ENCODE measurements at regions not wholly inside any gene's neighbourhood (a gene's known extent, or its start where the extent isn't known, plus 50 kb on each side); places are given as distances from the start of the nearest gene placed in this dataset.

DNA sequence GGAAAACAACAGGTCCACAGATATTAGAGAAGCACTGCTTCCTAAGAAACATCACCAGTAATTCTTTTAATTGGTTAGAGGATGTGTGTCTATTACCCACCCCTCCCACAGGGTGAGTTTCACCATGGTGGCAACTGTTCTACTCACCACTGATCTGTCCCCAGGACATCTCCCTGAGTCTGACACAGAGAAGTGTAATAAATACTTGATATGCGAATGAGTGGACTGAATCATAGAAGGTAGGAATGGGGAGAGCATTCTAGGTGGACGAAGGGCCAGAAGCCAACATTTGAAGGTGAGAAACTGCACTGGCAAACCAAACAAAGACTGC, 452.7 kb upstream of the PROK2 start:
- no peak for TF ChIP-seq POLR2A (IDR thresholded peaks at IDR 0.05; ENCODE audit: low read depth, low read length)
- TF ChIP-seq NFE2L2 (IDR thresholded peaks at IDR 0.05; ENCODE audit: low read depth, low read length) = no peak
- TF ChIP-seq CHD1 (IDR thresholded peaks at IDR 0.05; ENCODE audit: low read depth, low read length) = no peak
- no peak for TF ChIP-seq MXI1 (IDR thresholded peaks at IDR 0.05; ENCODE audit: borderline replicate concordance, low read depth, low read length)
- H4K8ac ChIP-seq (ENCODE audit: low read depth in 2 of 2, low read length in 2 of 2) = no peak overlapping the region
- H3K4me1 ChIP-seq (ENCODE audit: control insufficient read depth, insufficient read depth, low read length) = no peaks in the 10 kb centered on the region; the same call in 1 of the 2 replicates
- no peak for DNase-seq
- no peak overlapping the region for H4K5ac ChIP-seq (ENCODE audit: low read depth, low read length)
- H3K56ac ChIP-seq (ENCODE audit: extremely low read depth, insufficient read depth, low read length) = no peak overlapping the region
- H3K9me3 ChIP-seq (ENCODE audit: control insufficient read depth, insufficient read depth, low read length) = no peaks in the 10 kb centered on the region
- H2BK5ac ChIP-seq (ENCODE audit: low read depth, low read length, poor library complexity, severe bottlenecking) = no peak overlapping the region
- H3K4me2 ChIP-seq (ENCODE audit: low read depth, low read length) = no peak overlapping the region
- dilution Hi-C loops (cut with HindIII; ENCODE audit: low sequenced_read_pairs, unreplicated experiment) (no loop called here), in situ Hi-C loops (cut with MboI; ENCODE audit: low sequenced_read_pairs) (no loop called here), intact Hi-C loops (cut with micrococcal nuclease) (no loop called here)
- no peak overlapping the region for H3K4me3 ChIP-seq (ENCODE audit: insufficient read depth, low read depth, low read length)
- no peak overlapping the region for H2AK5ac ChIP-seq (ENCODE audit: low read depth, low read length)
- no peak overlapping the region for H3K18ac ChIP-seq (ENCODE audit: low read depth, low read length)
- no peak overlapping the region for H2BK20ac ChIP-seq (ENCODE audit: low read depth, low read length)
- H3K36me3 ChIP-seq (ENCODE audit: control insufficient read depth, insufficient read depth, low read length) = no peaks in the 10 kb centered on the region
- no peak overlapping the region for H3K27ac ChIP-seq (ENCODE audit: insufficient read depth, low read length)
- H3K4ac ChIP-seq (ENCODE audit: low read depth, low read length) = no peak overlapping the region
- H2BK15ac ChIP-seq (ENCODE audit: low read depth, low read length) = no peak overlapping the region
- no peak for ATAC-seq (ENCODE audit: low read depth)
- no peaks in the 10 kb centered on the region for H4K20me1 ChIP-seq (ENCODE audit: insufficient read depth, low read length)
- ChIA-PET POLR2A (ENCODE audit: unreplicated experiment) (interaction anchor here (0.6 kb wide), 1 partner anchor 41 kb away, joined by 3 read pairs; no protein-coding TSS in a partner anchor), CTCF (no interaction called here)
- H3K9ac ChIP-seq (ENCODE audit: low read depth, low read length) = no peak overlapping the region
- BruUV-seq (replicated peaks) = no TSS peak
- H3K23ac ChIP-seq (ENCODE audit: low read depth, low read length) = no peak overlapping the region
- H4K91ac ChIP-seq (ENCODE audit: insufficient read depth, low read depth, low read length) = no peak overlapping the region
- no peak overlapping the region for H3K14ac ChIP-seq (replicated peaks; ENCODE audit: low read depth, low read length)
- no peak overlapping the region for H2BK120ac ChIP-seq (ENCODE audit: low read depth, low read length)
- peaks cover 20% of the 10 kb centered on the region for H3K27me3 ChIP-seq (ENCODE audit: control insufficient read depth, insufficient read depth, low read length)
- no peaks in the 10 kb centered on the region for H3K79me1 ChIP-seq (ENCODE audit: low read depth in 1 of 2, low read length in 2 of 2)
- no peaks in the 10 kb centered on the region for H3K9me1 ChIP-seq (ENCODE audit: insufficient read depth, low read length)
- H2AFZ ChIP-seq (replicated peaks; ENCODE audit: low read length, poor library complexity) = no peak overlapping the region
- WGBS, 2 experiments (ENCODE audit: extremely low coverage in 2 of 2, insufficient read length in 1 of 2) = 100% methylated on average over 1 of the region's 2 CpGs; no CpG with 5 or more reads in 1 of the 2 experiments
- no peak overlapping the region for H2AK9ac ChIP-seq (replicated peaks; ENCODE audit: low read depth, low read length, poor library complexity)

All from IMR-90 (cell line).